ENCODE measurements at regions not wholly inside any gene's neighbourhood (a gene's known extent, or its start where the extent isn't known, plus 50 kb on each side); places are given as distances from the start of the nearest gene placed in this dataset.

DNA sequence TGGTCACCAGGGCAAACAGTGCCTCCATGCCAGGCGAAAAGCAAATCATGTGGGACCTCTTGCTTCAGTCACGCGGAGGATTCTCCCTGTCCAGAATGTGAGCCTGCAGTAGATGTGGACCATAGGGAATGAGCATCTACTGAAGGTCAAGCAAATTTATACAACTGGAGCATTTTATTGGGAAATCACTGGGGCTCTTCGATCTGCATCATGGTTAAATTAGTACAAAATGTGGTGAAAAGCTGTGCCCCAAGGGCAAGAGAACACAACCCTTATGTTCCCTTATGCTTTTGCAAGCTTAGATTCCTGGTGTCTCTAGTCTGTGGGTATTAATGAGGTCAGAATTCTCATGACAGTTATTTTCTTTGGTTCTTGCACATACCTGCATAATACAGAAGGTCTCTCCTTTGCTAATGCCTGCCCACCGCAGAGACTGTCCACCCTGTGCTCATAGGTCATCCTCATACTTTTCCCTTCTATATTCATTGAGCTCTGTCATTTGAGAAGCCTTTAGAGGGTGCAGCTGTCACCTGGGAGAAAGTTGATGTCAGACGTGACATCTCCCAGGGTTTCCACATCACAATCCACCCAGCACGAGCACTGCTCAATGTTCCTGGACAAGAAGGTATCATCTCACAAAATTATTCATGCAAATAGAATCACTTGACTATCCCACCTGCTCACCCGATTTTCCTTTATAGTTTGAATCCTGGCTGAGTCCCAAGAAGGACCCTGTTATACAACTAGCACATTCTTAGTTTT lies 111.7 kb downstream of the NXNL2 start:
- Histone ChIP-seq H3K23ac (ENCODE audit: insufficient read length) (no peak overlapping the region), H3K4me1 (replicated peaks in 1 of 4; ENCODE audit: control insufficient read depth in 3 of 4, insufficient read depth in 4 of 4, low read length in 3 of 4) (no peaks in the 10 kb centered on the region), H2BK15ac (ENCODE audit: low read length) (no peak overlapping the region), H2AFZ (ENCODE audit: low read length) (no peak overlapping the region), H2BK12ac (ENCODE audit: low read depth, low read length) (no peak overlapping the region), H3K79me1 (ENCODE audit: low read depth, low read length) (no peaks in the 10 kb centered on the region), H4K91ac (replicated peaks; ENCODE audit: insufficient read length, low read length) (no peak overlapping the region), H3K14ac (ENCODE audit: insufficient read length) (no peak overlapping the region), H2AK5ac (ENCODE audit: low read depth, low read length) (no peak overlapping the region), H4K20me1 (replicated peaks in 1 of 2; ENCODE audit: control insufficient read depth in 1 of 2, insufficient read depth in 2 of 2, low read length in 2 of 2) (no peaks in the 10 kb centered on the region), H3K4me3 (ENCODE audit: extremely low read depth in 1 of 4, insufficient read depth in 2 of 4, low read depth in 3 of 4, low read length in 4 of 4) (no peak overlapping the region), H2BK120ac (replicated peaks; ENCODE audit: low read depth, low read length) (no peak overlapping the region), H4K5ac (ENCODE audit: insufficient read length, low read depth, low read length) (no peak overlapping the region), H3K18ac (ENCODE audit: extremely low read depth, low read length) (no peak overlapping the region), H3K79me2 (ENCODE audit: control insufficient read depth in 1 of 2, insufficient read depth in 2 of 2, low read length in 2 of 2) (no peaks in the 10 kb centered on the region), H4K8ac (ENCODE audit: extremely low read depth, insufficient read depth, low read length) (no peak overlapping the region), H3K56ac (replicated peaks; ENCODE audit: insufficient read length, low read depth, low read length) (no peak overlapping the region), H3K27me3 (replicated peaks in 1 of 4; ENCODE audit: control insufficient read depth in 3 of 4, extremely low read depth in 1 of 4, insufficient read depth in 3 of 4, low read length in 3 of 4) (no peaks in the 10 kb centered on the region), H2BK5ac (ENCODE audit: low read depth, low read length) (no peak overlapping the region), H2BK20ac (ENCODE audit: low read length) (no peak overlapping the region), H3K23me2 (ENCODE audit: low read depth, low read length) (no peaks in the 10 kb centered on the region), H3K4me2 (ENCODE audit: insufficient read depth in 1 of 2, low read depth in 2 of 2, low read length in 2 of 2) (no peak overlapping the region), H3K9me3 (ENCODE audit: insufficient read depth in 2 of 2, low read depth in 1 of 2, low read length in 1 of 2) (peaks cover 0 to 2% of the 10 kb centered on the region in 2 experiments; a peak in 1 of 4 replicates), H3K36me3 (ENCODE audit: control insufficient read depth in 2 of 4, insufficient read depth in 4 of 4, low read length in 3 of 4) (no peaks in the 10 kb centered on the region), H3K9ac (replicated peaks in 1 of 4; ENCODE audit: extremely low read depth in 1 of 4, low read depth in 3 of 4, low read length in 3 of 4) (no peak overlapping the region; a peak in 1 of 7 replicates), H3K4ac (replicated peaks; ENCODE audit: insufficient read length, low read depth, low read length) (no peak overlapping the region), H3K27ac (ENCODE audit: low read depth, low read length) (no peak overlapping the region)
- POLR2A ChIA-PET (ENCODE audit: partially characterized antibody): no interaction called here
- 91% methylated on average over 8 of the region's 8 CpGs; no CpG with 5 or more reads in 1 of the 2 experiments for WGBS, 2 experiments (ENCODE audit: extremely low coverage in 1 of 2, insufficient coverage in 1 of 2, insufficient read length in 1 of 2, insufficient replicate concordance in 2 of 2, low coverage in 1 of 2, low lambda C conversion rate in 2 of 2, missing lambda C conversion rate in 1 of 2)
- no peak for DNase-seq (ENCODE audit: low read depth in 1 of 2, low spot score in 2 of 2)
- TF ChIP-seq, protein P1, sequence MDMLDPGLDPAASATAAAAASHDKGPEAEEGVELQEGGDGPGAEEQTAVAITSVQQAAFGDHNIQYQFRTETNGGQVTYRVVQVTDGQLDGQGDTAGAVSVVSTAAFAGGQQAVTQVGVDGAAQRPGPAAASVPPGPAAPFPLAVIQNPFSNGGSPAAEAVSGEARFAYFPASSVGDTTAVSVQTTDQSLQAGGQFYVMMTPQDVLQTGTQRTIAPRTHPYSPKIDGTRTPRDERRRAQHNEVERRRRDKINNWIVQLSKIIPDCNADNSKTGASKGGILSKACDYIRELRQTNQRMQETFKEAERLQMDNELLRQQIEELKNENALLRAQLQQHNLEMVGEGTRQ (IDR thresholded peaks at IDR 0.05; ENCODE audit: low read length): no peak
- TF ChIP-seq CHD1 (IDR thresholded peaks at IDR 0.05; ENCODE audit: low read depth, low read length) (no peak), SIN3A (conservative IDR thresholded peaks at IDR 0.05 in 1 of 2, IDR thresholded peaks at IDR 0.05 in 1 of 2; ENCODE audit: low read depth in 1 of 2, low read length in 2 of 2) (no peak), FOSL1 (IDR thresholded peaks at IDR 0.05; ENCODE audit: insufficient read depth, low read depth, low read length) (no peak), SUZ12 (IDR thresholded peaks at IDR 0.05; ENCODE audit: low read length) (no peak), HDAC6 (IDR thresholded peaks at IDR 0.05; ENCODE audit: low read depth, low read length) (no peak), SRF (IDR thresholded peaks at IDR 0.05; ENCODE audit: low read depth, low read length) (no peak), EP300 (IDR thresholded peaks at IDR 0.05; ENCODE audit: borderline replicate concordance in 1 of 2, low read depth in 2 of 2, low read length in 2 of 2) (no peak)
- TF ChIP-seq, protein P2, sequence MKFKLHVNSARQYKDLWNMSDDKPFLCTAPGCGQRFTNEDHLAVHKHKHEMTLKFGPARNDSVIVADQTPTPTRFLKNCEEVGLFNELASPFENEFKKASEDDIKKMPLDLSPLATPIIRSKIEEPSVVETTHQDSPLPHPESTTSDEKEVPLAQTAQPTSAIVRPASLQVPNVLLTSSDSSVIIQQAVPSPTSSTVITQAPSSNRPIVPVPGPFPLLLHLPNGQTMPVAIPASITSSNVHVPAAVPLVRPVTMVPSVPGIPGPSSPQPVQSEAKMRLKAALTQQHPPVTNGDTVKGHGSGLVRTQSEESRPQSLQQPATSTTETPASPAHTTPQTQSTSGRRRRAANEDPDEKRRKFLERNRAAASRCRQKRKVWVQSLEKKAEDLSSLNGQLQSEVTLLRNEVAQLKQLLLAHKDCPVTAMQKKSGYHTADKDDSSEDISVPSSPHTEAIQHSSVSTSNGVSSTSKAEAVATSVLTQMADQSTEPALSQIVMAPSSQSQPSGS (IDR thresholded peaks at IDR 0.05; ENCODE audit: low read length): no peak
- CTCF ChIA-PET (ENCODE audit: partially characterized antibody): interaction anchor here (1.6 kb wide), 1 partner anchor 13 kb away, joined by 5 read pairs; no protein-coding TSS in a partner anchor
- FAIRE-seq: no peak

Data from H1 (cell line).